Panc1 (cell line): ENCODE measurements at regions not wholly inside any gene's neighbourhood (a gene's known extent, or its start where the extent isn't known, plus 50 kb on each side); places are given as distances from the start of the nearest gene placed in this dataset.

Source experiments
- ATAC-seq: fragments of 200-7000 bp; cut with Tn5 transposase; 2 replicates; pipeline ENCODE4 v1.9.1; 2020; ENCODE audit warnings: mild to moderate bottlenecking, moderate library complexity
- BruUV-seq: library from RNA; stranded (reverse); fragments of 400-500 nt; replicated peaks from 2 replicates; lab custom pipeline; 2021; lab: Mats Ljungman, UMichigan
- CTCF ChIA-PET: fragments of 300-600 bp; sonication (Branson Sonifier 250); formaldehyde crosslinking; loops from one replicate; lab custom pipeline; 2022; ENCODE audit warnings: antibody characterized with exemption; lab: Charles Lee
- POLR2A ChIA-PET: fragments of 300-600 bp; sonication (Branson Sonifier 250); formaldehyde crosslinking; loops from one replicate; lab custom pipeline; 2022; ENCODE audit warnings: antibody characterized with exemption; lab: Charles Lee
- DNase-seq: peaks from one replicate; pipeline ENCODE4 v3.0.0-alpha.2; 2010; ENCODE audit warnings: low read depth, low spot score
- H3K27ac ChIP-seq: 2 replicates; pipeline ENCODE4 v1.5.1; 2011; ENCODE audit warnings: mild to moderate bottlenecking, low read length, inconsistent platforms
- H3K27me3 ChIP-seq: fragments of 200-500 bp; sonication (Bioruptor generic); 2 replicates; pipeline ENCODE4 v1.6.0; 2014; ENCODE audit warnings: low read length, inconsistent platforms; ENCODE audit not compliant: control insufficient read depth, insufficient read depth
- H3K36me3 ChIP-seq: fragments of 200-500 bp; sonication (Bioruptor generic); 2 replicates; pipeline ENCODE4 v1.5.1; 2014; ENCODE audit warnings: inconsistent platforms, mild to moderate bottlenecking, low read length, moderate library complexity; ENCODE audit not compliant: control insufficient read depth, insufficient read depth
- H3K4me1 ChIP-seq: 2 replicates; pipeline ENCODE4 v1.5.1; 2011; ENCODE audit warnings: inconsistent platforms, mild to moderate bottlenecking, low read length, moderate library complexity; ENCODE audit not compliant: control insufficient read depth, insufficient read depth
- H3K4me3 ChIP-seq, 2 experiments: 2 replicates each; pipeline ENCODE4 v1.5.1; 2011 to 2012; ENCODE audit warnings: low read depth in 2 of 2, low read length in 2 of 2, mild to moderate bottlenecking in 2 of 2, inconsistent platforms in 1 of 2, moderate library complexity in 1 of 2
- H3K9me3 ChIP-seq: fragments of 200-500 bp; sonication (Bioruptor generic); 2 replicates; pipeline ENCODE4 v1.5.1; 2014; ENCODE audit warnings: low read depth, mild to moderate bottlenecking, inconsistent platforms, low read length, moderate library complexity; ENCODE audit not compliant: control insufficient read depth, insufficient read depth
- POLR2AphosphoS5 ChIP-seq: IDR thresholded peaks from 2 replicates; pipeline ENCODE4 v1.6.1; 2012; ENCODE audit warnings: mild to moderate bottlenecking, low read depth, low read length, moderate library complexity
- REST ChIP-seq, 2 experiments: IDR thresholded peaks; 2 replicates each; pipeline ENCODE4 v1.6.1; 2011 to 2012; ENCODE audit warnings: low read depth in 2 of 2, control low read depth in 1 of 2, low read length in 1 of 2, mild to moderate bottlenecking in 1 of 2, moderate library complexity in 1 of 2; ENCODE audit not compliant: insufficient read depth in 1 of 2
- SIN3A ChIP-seq: IDR thresholded peaks from 2 replicates; pipeline ENCODE4 v1.6.1; 2012; ENCODE audit warnings: low read depth, mild to moderate bottlenecking, low read length, moderate library complexity, borderline replicate concordance; ENCODE audit not compliant: insufficient read depth
- TCF7L2 ChIP-seq: IDR thresholded peaks from 2 replicates; pipeline ENCODE4 v1.6.1; 2011; ENCODE audit warnings: mild to moderate bottlenecking, low read depth, low read length, inconsistent platforms
- in situ Hi-C: cut with HindIII; loops from 2 replicates; pipeline ENCODE4 v1.10.0; 2016; ENCODE audit warnings: low sequenced_read_pairs, low pct_unique_long_range_greater_than_20kb
- intact Hi-C: fragments of 100-400 bp; cut with micrococcal nuclease; formaldehyde crosslinking; loops from one replicate; pipeline ENCODE4 v1.10.0; 2022; ENCODE audit not compliant: unreplicated experiment
- TF ChIP-seq, protein P1 (sequence below): fragments of 450-650 bp; IDR thresholded peaks from 2 replicates; pipeline ENCODE4 v1.5.1; 2017; ENCODE audit warnings: mild to moderate bottlenecking

- ChIA-PET CTCF (no interaction called here), POLR2A (no interaction called here)
- ATAC-seq = no peak
- no TSS peak for BruUV-seq
- H3K4me3 ChIP-seq = no peak overlapping the region
- H3K9me3 ChIP-seq = no peaks in the 10 kb centered on the region
- intact Hi-C loops (no loop called here), in situ Hi-C loops (no loop called here)
- H3K4me1 ChIP-seq = no peaks in the 10 kb centered on the region
- no peaks in the 10 kb centered on the region; the same call in 1 of the 2 replicates for H3K36me3 ChIP-seq
- H3K27me3 ChIP-seq = no peaks in the 10 kb centered on the region
- H3K27ac ChIP-seq = no peak overlapping the region
- no peak for DNase-seq
- TF ChIP-seq, protein P1, sequence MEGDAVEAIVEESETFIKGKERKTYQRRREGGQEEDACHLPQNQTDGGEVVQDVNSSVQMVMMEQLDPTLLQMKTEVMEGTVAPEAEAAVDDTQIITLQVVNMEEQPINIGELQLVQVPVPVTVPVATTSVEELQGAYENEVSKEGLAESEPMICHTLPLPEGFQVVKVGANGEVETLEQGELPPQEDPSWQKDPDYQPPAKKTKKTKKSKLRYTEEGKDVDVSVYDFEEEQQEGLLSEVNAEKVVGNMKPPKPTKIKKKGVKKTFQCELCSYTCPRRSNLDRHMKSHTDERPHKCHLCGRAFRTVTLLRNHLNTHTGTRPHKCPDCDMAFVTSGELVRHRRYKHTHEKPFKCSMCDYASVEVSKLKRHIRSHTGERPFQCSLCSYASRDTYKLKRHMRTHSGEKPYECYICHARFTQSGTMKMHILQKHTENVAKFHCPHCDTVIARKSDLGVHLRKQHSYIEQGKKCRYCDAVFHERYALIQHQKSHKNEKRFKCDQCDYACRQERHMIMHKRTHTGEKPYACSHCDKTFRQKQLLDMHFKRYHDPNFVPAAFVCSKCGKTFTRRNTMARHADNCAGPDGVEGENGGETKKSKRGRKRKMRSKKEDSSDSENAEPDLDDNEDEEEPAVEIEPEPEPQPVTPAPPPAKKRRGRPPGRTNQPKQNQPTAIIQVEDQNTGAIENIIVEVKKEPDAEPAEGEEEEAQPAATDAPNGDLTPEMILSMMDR = no peak
- TF ChIP-seq TCF7L2 (no peak), POLR2AphosphoS5 (no peak), REST (IDR thresholded peaks at IDR 0.05; ENCODE audit: insufficient read depth in 1 of 2, low read depth in 2 of 2, low read length in 1 of 2) (no peak), SIN3A (no peak)
Measured at GRCh38 chr13:61261746-61262472, 153.7 kb downstream of the PCDH20 start.

DNA sequence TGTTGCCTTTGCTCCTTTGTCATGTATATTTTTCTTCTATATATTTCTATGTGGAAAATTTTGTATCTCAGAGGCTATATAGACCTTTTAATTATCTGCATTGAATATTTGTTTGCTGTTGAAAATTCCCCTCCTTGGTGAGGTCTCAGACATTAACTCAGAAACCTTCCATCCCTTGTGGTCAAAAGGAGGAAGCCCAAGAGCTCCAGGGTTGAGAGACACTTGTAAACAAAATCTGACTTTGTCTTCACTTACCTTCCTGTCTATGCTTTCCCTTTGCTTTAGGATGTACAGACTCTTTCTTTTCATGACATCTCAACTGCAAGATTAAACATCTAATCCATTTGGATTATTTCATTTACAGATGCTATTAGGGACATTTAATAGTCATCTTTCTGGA is 157.5 kb downstream of the PCDH20 start:
- DNase-seq (no peak), ATAC-seq (no peak)
- Histone ChIP-seq H3K27me3 (no peaks in the 10 kb centered on the region), H3K4me1 (no peaks in the 10 kb centered on the region), H3K36me3 (no peaks in the 10 kb centered on the region; the same call in 1 of the 2 replicates), H3K4me3 (no peak overlapping the region), H3K27ac (no peak overlapping the region), H3K9me3 (no peaks in the 10 kb centered on the region)
- POLR2A ChIA-PET = interaction anchor here (0.6 kb wide), 1 partner anchor 99 kb away, joined by 16 read pairs; no protein-coding TSS in a partner anchor
- in situ Hi-C loops (no loop called here), intact Hi-C loops (no loop called here)
- CTCF ChIA-PET = no interaction called here
- no TSS peak for BruUV-seq
- TF ChIP-seq, protein P1 = no peak
- TF ChIP-seq TCF7L2 (no peak), REST (IDR thresholded peaks at IDR 0.05; ENCODE audit: insufficient read depth in 1 of 2, low read depth in 2 of 2, low read length in 1 of 2) (no peak), POLR2AphosphoS5 (no peak), SIN3A (no peak)
